ENCODE measurements at regions not wholly inside any gene's neighbourhood (a gene's known extent, or its start where the extent isn't known, plus 50 kb on each side); places are given as distances from the start of the nearest gene placed in this dataset.

GRCh38 chr18:77528872-77529271 is 279.2 kb downstream of the GALR1 start:
- WGBS, 2 donors = 63 to 69% methylated on average over 3 of the region's 3 CpGs
- intact Hi-C loops (cut with DNase I; ENCODE audit: low total_unique reads) = no loop called here
- H3K36me3 ChIP-seq (ENCODE audit: low read depth, missing control alignments) = no peaks in the 10 kb centered on the region
- H3K9me3 ChIP-seq = no peaks in the 10 kb centered on the region
- H3K4me3 ChIP-seq = no peak overlapping the region
- DNase-seq = no peak
- TF ChIP-seq CTCF (IDR thresholded peaks at IDR 0.05) (no peak), POLR2A (IDR thresholded peaks at IDR 0.05) (no peak)
- no peaks in the 10 kb centered on the region for H3K4me1 ChIP-seq
- H3K27me3 ChIP-seq = no peaks in the 10 kb centered on the region
- H3K27ac ChIP-seq = no peak overlapping the region

- 83 to 87% methylated on average over 7 of the region's 7 CpGs for WGBS, 2 donors
- Histone ChIP-seq H3K9me3 (no peaks in the 10 kb centered on the region), H3K4me1 (no peaks in the 10 kb centered on the region), H3K27me3 (no peaks in the 10 kb centered on the region), H3K36me3 (ENCODE audit: low read depth, missing control alignments) (no peaks in the 10 kb centered on the region), H3K27ac (no peak overlapping the region), H3K4me3 (no peak overlapping the region)
- DNase-seq = no peak
- no peak for TF ChIP-seq POLR2A (IDR thresholded peaks at IDR 0.05)
- TF ChIP-seq CTCF (IDR thresholded peaks at IDR 0.05) = no peak
- intact Hi-C loops (cut with DNase I; ENCODE audit: low total_unique reads) = no loop called here
Measured at GRCh38 chr18:77529492-77530176, 280.0 kb downstream of the GALR1 start.

GRCh38 chr18:77530732-77531131 is 281.1 kb downstream of the GALR1 start:
- Histone ChIP-seq H3K9me3 (no peaks in the 10 kb centered on the region), H3K4me1 (no peaks in the 10 kb centered on the region), H3K36me3 (ENCODE audit: low read depth, missing control alignments) (no peaks in the 10 kb centered on the region), H3K4me3 (no peak overlapping the region), H3K27me3 (no peaks in the 10 kb centered on the region), H3K27ac (no peak overlapping the region)
- TF ChIP-seq POLR2A (IDR thresholded peaks at IDR 0.05) (no peak), CTCF (IDR thresholded peaks at IDR 0.05) (no peak)
- WGBS, 2 donors = 69 to 82% methylated on average over 9 of the region's 9 CpGs
- intact Hi-C loops (cut with DNase I; ENCODE audit: low total_unique reads) = no loop called here
- no peak for DNase-seq

- Histone ChIP-seq H3K4me1 (no peaks in the 10 kb centered on the region), H3K36me3 (ENCODE audit: low read depth, missing control alignments) (no peaks in the 10 kb centered on the region), H3K27me3 (no peaks in the 10 kb centered on the region), H3K4me3 (no peak overlapping the region), H3K27ac (no peak overlapping the region), H3K9me3 (no peaks in the 10 kb centered on the region)
- DNase-seq = no peak
- no peak for TF ChIP-seq CTCF (IDR thresholded peaks at IDR 0.05)
- TF ChIP-seq POLR2A (IDR thresholded peaks at IDR 0.05) = no peak
- 88 to 96% methylated on average over 6 of the region's 6 CpGs for WGBS, 2 donors
- intact Hi-C loops (cut with DNase I; ENCODE audit: low total_unique reads) = no loop called here
Measured at GRCh38 chr18:77539860-77540259, 290.2 kb downstream of the GALR1 start.

- Histone ChIP-seq H3K4me1 (no peaks in the 10 kb centered on the region), H3K9me3 (no peaks in the 10 kb centered on the region), H3K27me3 (no peaks in the 10 kb centered on the region), H3K4me3 (no peak overlapping the region), H3K36me3 (ENCODE audit: low read depth, missing control alignments) (no peaks in the 10 kb centered on the region), H3K27ac (no peak overlapping the region)
- TF ChIP-seq POLR2A (IDR thresholded peaks at IDR 0.05) (no peak), CTCF (IDR thresholded peaks at IDR 0.05) (no peak)
- WGBS, 2 donors = 89 to 95% methylated on average over 6 of the region's 6 CpGs
- intact Hi-C loops (cut with DNase I; ENCODE audit: low total_unique reads) = no loop called here
- DNase-seq = no peak
Measured at GRCh38 chr18:77544792-77545191, 295.1 kb downstream of the GALR1 start.
